ENCODE measurements at regions not wholly inside any gene's neighbourhood (a gene's known extent, or its start where the extent isn't known, plus 50 kb on each side); places are given as distances from the start of the nearest gene placed in this dataset.

- no peak for TF ChIP-seq CREM (CRISPR knock-in tag; IDR thresholded peaks at IDR 0.05)
- TF ChIP-seq KAT7 (CRISPR knock-in tag; IDR thresholded peaks at IDR 0.05; ENCODE audit: borderline replicate concordance), result no peak
- TF ChIP-seq ZNF512 (CRISPR knock-in tag; IDR thresholded peaks at IDR 0.05; ENCODE audit: borderline replicate concordance), result no peak
- TF ChIP-seq CTCF (IDR thresholded peaks at IDR 0.05), result no peak
- no peak for TF ChIP-seq CREB1 (CRISPR knock-in tag; IDR thresholded peaks at IDR 0.05)
- TF ChIP-seq TEAD4 (CRISPR knock-in tag; IDR thresholded peaks at IDR 0.05), result no peak
- no peak for TF ChIP-seq ERG (CRISPR knock-in tag; IDR thresholded peaks at IDR 0.05)
- TF ChIP-seq ATF3 (CRISPR knock-in tag; conservative IDR thresholded peaks at IDR 0.05), result no peak
- TF ChIP-seq ATF6 (CRISPR knock-in tag; IDR thresholded peaks at IDR 0.05), result no peak
- no peak for TF ChIP-seq ATF2 (CRISPR knock-in tag; IDR thresholded peaks at IDR 0.05; ENCODE audit: borderline replicate concordance, low read depth)
- no peak for TF ChIP-seq MLX (CRISPR knock-in tag; IDR thresholded peaks at IDR 0.05)
- TF ChIP-seq GABPB1 (CRISPR knock-in tag; IDR thresholded peaks at IDR 0.05), result no peak
These were observed 120.8 kb downstream of the TYW3 start for GRCh38 chr1:74853756-74854155.

All from WTC11 (cell line).